OCI-LY7 (cell line): ENCODE measurements at regions not wholly inside any gene's neighbourhood (a gene's known extent, or its start where the extent isn't known, plus 50 kb on each side); places are given as distances from the start of the nearest gene placed in this dataset.

Experiments used
- BruUV-seq: library from RNA; stranded (reverse); fragments of 400-500 nt; replicated peaks from 2 replicates; lab custom pipeline; 2021; lab: Mats Ljungman, UMichigan
- CTCF ChIA-PET: fragments of 300-600 bp; sonication (Branson Sonifier 250); formaldehyde crosslinking; loops from one replicate; lab custom pipeline; 2022; ENCODE audit warnings: antibody characterized with exemption; ENCODE audit not compliant: unreplicated experiment; lab: Charles Lee
- POLR2A ChIA-PET: fragments of 300-600 bp; sonication (Branson Sonifier 250); formaldehyde crosslinking; loops from one replicate; lab custom pipeline; 2022; ENCODE audit warnings: antibody characterized with exemption; lab: Charles Lee
- DNase-seq: peaks from one replicate; pipeline ENCODE4 v3.0.0-alpha.2; 2015; ENCODE audit warnings: low spot score
- H2AFZ ChIP-seq: fragments of 200-600 bp; sonication (generic), shearing (Covaris generic); 2 replicates; pipeline ENCODE4 v1.6.1; 2014; ENCODE audit warnings: mild to moderate bottlenecking, antibody characterized with exemption, low read length, moderate library complexity
- H3K27ac ChIP-seq: fragments of 200-600 bp; sonication (generic); 2 replicates; pipeline ENCODE4 v1.5.1; 2014; ENCODE audit warnings: mixed run types, low read depth, mild to moderate bottlenecking, moderate library complexity, low read length, inconsistent platforms; ENCODE audit not compliant: poor library complexity, severe bottlenecking
- H3K36me3 ChIP-seq: fragments of 200-600 bp; sonication (generic); 2 replicates; pipeline ENCODE4 v1.6.1; 2014; ENCODE audit warnings: mild to moderate bottlenecking, antibody characterized with exemption, low read length, moderate library complexity, mixed read lengths; ENCODE audit not compliant: insufficient read depth
- H3K4me1 ChIP-seq: fragments of 200-600 bp; sonication (generic); 2 replicates; pipeline ENCODE4 v1.5.1; 2014; ENCODE audit warnings: mild to moderate bottlenecking, low read length; ENCODE audit not compliant: insufficient read depth, poor library complexity, severe bottlenecking
- H3K4me2 ChIP-seq: fragments of 200-600 bp; sonication (generic); 2 replicates; pipeline ENCODE4 v1.6.1; 2014; ENCODE audit warnings: mild to moderate bottlenecking, low read length
- H3K4me3 ChIP-seq: fragments of 200-600 bp; sonication (generic); 2 replicates; pipeline ENCODE4 v1.5.1; 2014; ENCODE audit warnings: mild to moderate bottlenecking, low read depth, low read length; ENCODE audit not compliant: poor library complexity, severe bottlenecking
- H3K79me2 ChIP-seq: fragments of 200-600 bp; sonication (generic); 2 replicates; pipeline ENCODE4 v1.6.1; 2016; ENCODE audit warnings: low read depth, mild to moderate bottlenecking, low read length, moderate library complexity, mixed read lengths; ENCODE audit not compliant: insufficient read depth
- H3K9me2 ChIP-seq: fragments of 200-600 bp; sonication (generic); 2 replicates; pipeline ENCODE4 v1.6.1; 2016; ENCODE audit warnings: mild to moderate bottlenecking, low read length, mixed read lengths; ENCODE audit not compliant: insufficient read depth
- H3K9me3 ChIP-seq: fragments of 200-600 bp; sonication (generic); 2 replicates; pipeline ENCODE4 v1.6.1; 2014; ENCODE audit warnings: mild to moderate bottlenecking, mixed run types, low read length, mixed read lengths
- H4K20me1 ChIP-seq: fragments of 200-600 bp; sonication (generic); 2 replicates; pipeline ENCODE4 v1.6.1; 2014; ENCODE audit warnings: mild to moderate bottlenecking, antibody characterized with exemption, low read length, moderate library complexity, mixed read lengths; ENCODE audit not compliant: insufficient read depth
- EZH2phosphoT487 ChIP-seq: fragments of 200-600 bp; sonication (generic); IDR thresholded peaks from 2 replicates; pipeline ENCODE4 v1.6.1; 2018; ENCODE audit warnings: low read depth, borderline replicate concordance, mild to moderate bottlenecking, mixed run types, antibody characterized with exemption, low read length, moderate library complexity, mixed read lengths
- intact Hi-C: fragments of 100-400 bp; cut with micrococcal nuclease; formaldehyde crosslinking; loops from one replicate; pipeline ENCODE4 v1.10.0; 2022; ENCODE audit not compliant: unreplicated experiment
- TF ChIP-seq, protein P1 (sequence below): fragments of 200-600 bp; sonication (generic); conservative IDR thresholded peaks from 2 replicates; pipeline ENCODE4 v1.5.1; 2014; ENCODE audit warnings: mild to moderate bottlenecking, antibody characterized with exemption, low read length, moderate library complexity, mixed read lengths

DNA sequence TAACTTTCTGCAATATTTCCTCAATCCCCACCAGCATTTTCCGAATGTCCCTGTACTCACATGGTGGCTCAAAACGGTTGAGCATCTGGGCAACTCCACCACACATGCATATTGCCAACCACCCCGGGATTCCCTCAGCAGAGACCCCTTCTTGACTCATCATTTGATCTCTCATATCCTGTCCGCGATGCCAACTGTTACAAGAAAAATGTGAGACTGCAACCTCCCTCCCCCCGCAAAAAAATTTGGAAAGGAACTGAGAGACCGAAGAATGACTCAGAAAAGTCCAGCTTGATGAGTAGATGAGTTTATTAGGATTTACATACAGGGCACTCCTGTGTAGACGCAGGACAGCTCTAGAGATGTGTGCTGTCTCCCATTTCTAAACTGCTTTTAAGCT is 561.4 kb downstream of the ZIC3 start:
- H3K4me1 ChIP-seq = no peaks in the 10 kb centered on the region
- intact Hi-C loops = no loop called here
- H3K4me3 ChIP-seq = no peak overlapping the region
- no peaks in the 10 kb centered on the region for H3K36me3 ChIP-seq
- ChIA-PET POLR2A (no interaction called here), CTCF (no interaction called here)
- H4K20me1 ChIP-seq = no peaks in the 10 kb centered on the region
- no peaks in the 10 kb centered on the region for H3K9me2 ChIP-seq
- BruUV-seq = no TSS peak
- H3K4me2 ChIP-seq = no peak overlapping the region
- no peak for TF ChIP-seq EZH2phosphoT487
- TF ChIP-seq, protein P1, sequence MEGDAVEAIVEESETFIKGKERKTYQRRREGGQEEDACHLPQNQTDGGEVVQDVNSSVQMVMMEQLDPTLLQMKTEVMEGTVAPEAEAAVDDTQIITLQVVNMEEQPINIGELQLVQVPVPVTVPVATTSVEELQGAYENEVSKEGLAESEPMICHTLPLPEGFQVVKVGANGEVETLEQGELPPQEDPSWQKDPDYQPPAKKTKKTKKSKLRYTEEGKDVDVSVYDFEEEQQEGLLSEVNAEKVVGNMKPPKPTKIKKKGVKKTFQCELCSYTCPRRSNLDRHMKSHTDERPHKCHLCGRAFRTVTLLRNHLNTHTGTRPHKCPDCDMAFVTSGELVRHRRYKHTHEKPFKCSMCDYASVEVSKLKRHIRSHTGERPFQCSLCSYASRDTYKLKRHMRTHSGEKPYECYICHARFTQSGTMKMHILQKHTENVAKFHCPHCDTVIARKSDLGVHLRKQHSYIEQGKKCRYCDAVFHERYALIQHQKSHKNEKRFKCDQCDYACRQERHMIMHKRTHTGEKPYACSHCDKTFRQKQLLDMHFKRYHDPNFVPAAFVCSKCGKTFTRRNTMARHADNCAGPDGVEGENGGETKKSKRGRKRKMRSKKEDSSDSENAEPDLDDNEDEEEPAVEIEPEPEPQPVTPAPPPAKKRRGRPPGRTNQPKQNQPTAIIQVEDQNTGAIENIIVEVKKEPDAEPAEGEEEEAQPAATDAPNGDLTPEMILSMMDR = no peak
- no peak for DNase-seq
- no peaks in the 10 kb centered on the region for H3K79me2 ChIP-seq
- H3K27ac ChIP-seq = no peak overlapping the region
- H3K9me3 ChIP-seq = no peaks in the 10 kb centered on the region
- no peak overlapping the region for H2AFZ ChIP-seq

DNA sequence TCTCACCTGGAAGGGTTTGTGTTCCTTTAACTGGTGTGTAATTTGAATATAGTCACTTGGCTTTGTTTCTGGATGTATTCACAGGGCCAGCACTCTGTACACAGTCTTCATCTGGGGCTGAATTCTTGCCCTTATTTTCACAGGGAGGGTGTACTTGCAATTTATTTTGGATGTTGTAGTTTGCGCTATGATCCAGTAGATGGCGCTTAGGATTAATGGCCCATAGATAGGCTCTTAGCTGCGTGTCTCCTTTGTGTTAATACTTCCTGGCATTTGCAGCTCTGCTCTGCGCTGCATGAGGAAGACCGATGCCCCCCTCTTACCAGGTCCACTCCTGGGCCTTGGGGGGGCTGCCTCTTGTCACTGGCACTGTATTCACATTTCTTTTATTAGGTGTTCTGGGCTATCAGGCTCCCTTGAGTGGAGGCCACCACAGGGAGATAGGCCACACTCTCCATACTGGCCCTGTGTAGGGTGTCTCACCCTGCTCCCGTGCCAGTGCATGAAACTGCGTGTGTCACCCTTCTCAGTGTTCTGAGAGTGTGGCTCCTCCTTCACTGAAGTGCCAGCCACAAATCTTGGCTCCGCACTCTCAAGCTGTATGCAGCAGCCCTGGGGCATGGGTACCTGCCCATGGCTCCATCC is 562.2 kb downstream of the ZIC3 start:
- intact Hi-C loops = loop anchor here (2.0 kb wide), 1 partner anchor 617 kb away; no protein-coding TSS in a partner anchor
- no peaks in the 10 kb centered on the region for H3K4me1 ChIP-seq
- H3K9me2 ChIP-seq = no peaks in the 10 kb centered on the region
- H3K36me3 ChIP-seq = no peaks in the 10 kb centered on the region
- no peak overlapping the region for H2AFZ ChIP-seq
- DNase-seq = peak; percentile 24
- H4K20me1 ChIP-seq = no peaks in the 10 kb centered on the region
- BruUV-seq = no TSS peak
- no peaks in the 10 kb centered on the region for H3K9me3 ChIP-seq
- ChIA-PET POLR2A (no interaction called here), CTCF (no interaction called here)
- H3K4me2 ChIP-seq = no peak overlapping the region
- no peak overlapping the region for H3K27ac ChIP-seq
- no peak for TF ChIP-seq EZH2phosphoT487
- TF ChIP-seq, protein P1 = peak; percentile 72
- no peaks in the 10 kb centered on the region for H3K79me2 ChIP-seq
- H3K4me3 ChIP-seq = no peak overlapping the region

DNA sequence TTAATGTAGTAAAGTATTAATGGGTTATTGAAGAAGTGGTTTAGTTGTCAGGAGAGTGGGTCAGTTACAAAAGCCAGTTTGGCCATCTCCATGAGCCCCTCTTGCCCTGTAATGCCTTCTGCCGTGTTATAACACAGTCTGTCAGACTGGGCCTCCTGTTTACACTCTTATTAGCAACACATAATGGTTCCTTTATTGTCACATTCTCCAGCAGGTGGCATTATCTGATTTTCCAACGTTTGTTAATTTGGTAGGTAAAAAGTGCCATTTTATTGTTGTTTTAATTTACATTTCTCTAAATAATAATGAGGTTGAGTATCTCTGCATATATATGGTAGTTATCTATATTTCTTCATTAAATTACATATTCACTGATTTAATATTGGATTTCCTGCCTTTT is 560.8 kb downstream of the FGF13 start:
- POLR2A ChIA-PET = no interaction called here
- no peaks in the 10 kb centered on the region for H3K4me1 ChIP-seq
- H3K27ac ChIP-seq = no peak overlapping the region
- no TSS peak for BruUV-seq
- TF ChIP-seq, protein P1 = peak; percentile 53
- no peak for TF ChIP-seq EZH2phosphoT487
- no peak overlapping the region for H3K4me3 ChIP-seq
- no peaks in the 10 kb centered on the region for H3K9me3 ChIP-seq
- CTCF ChIA-PET = no interaction called here
- no peak overlapping the region for H3K4me2 ChIP-seq
- no peaks in the 10 kb centered on the region for H3K9me2 ChIP-seq
- peak; percentile 7 for DNase-seq
- intact Hi-C loops = no loop called here
- no peak overlapping the region for H2AFZ ChIP-seq
- no peaks in the 10 kb centered on the region for H4K20me1 ChIP-seq
- H3K79me2 ChIP-seq = no peaks in the 10 kb centered on the region
- H3K36me3 ChIP-seq = no peaks in the 10 kb centered on the region
